GM12874 (cell line): ENCODE measurements at regions not wholly inside any gene's neighbourhood (a gene's known extent, or its start where the extent isn't known, plus 50 kb on each side); places are given as distances from the start of the nearest gene placed in this dataset.

Source experiments
- CTCF ChIP-seq: IDR thresholded peaks from 2 replicates; pipeline ENCODE4 v1.5.1; 2011; ENCODE audit warnings: low read depth, mild to moderate bottlenecking, control low read depth, low read length, moderate library complexity; ENCODE audit not compliant: insufficient read depth

GRCh38 chr3:6220447-6220846 lies 640.5 kb upstream of the GRM7 start:
- TF ChIP-seq CTCF = no peak

- TF ChIP-seq CTCF = no peak
Observed at GRCh38 chr3:6222069-6222468, 638.8 kb upstream of the GRM7 start.

GRCh38 chr3:6223572-6223971 lies 637.3 kb upstream of the GRM7 start:
- no peak for TF ChIP-seq CTCF

DNA sequence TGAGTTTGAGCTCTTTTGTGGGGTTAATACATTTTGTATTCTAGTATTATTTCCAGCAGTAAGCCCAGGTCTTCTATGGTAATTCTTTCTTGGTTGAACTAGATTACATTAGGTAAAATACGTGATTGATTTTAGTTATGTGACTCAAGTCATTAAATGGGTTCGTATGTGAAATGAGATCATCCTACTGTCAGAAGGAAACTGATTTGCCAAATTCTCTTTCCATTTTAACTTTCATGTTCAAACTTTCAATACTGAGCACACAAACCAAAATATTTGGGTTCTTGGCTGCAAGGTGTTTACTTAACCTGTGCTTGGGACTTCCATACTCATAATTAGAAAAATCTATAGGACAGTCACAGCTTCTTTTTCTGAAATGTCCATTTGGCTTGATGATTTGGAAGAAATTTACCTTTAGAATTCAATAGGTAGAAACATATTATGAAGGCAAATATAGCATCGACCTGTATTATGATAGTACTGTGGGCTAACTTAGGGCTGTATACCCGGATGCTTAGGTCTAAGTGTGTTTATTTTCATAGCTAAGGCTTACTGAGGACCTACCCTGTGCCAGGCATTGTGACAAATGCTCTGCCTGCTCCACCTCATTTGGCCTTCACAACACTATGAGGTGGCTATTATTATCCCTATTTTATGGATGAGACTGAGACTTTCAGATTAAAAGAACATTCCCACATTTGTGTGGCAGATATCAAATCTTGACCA lies 631.8 kb upstream of the GRM7 start:
- no peak for TF ChIP-seq CTCF

DNA sequence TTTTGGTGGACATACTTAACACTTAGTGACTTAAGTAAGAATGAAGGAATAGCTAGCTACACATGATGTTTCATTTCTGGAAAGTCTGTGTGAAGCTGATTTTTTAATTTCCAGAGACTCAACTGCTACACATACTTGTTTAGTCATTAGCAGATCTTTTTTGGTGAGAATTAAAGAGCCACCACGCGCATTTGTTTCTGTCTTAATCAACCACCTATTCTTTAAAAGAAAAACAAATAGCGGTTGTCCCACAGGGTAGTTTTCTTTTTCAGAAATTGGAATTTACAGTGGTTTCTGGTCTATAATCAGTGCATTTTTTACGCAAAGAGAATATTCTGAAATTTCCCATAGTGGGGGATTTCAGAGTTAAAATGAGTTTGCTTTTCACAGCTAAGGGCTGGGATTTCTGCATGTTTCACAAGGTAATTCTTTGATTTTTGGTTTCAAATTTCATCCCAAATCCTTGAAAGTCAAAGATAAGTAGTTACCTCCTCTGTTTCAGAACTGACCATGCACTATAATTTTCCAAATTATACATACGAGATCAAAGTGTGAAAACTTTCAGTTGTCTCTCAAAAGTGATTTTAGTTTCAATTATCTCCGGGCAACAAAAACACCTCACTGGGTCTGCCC lies 631.0 kb upstream of the GRM7 start:
- TF ChIP-seq CTCF = no peak

DNA sequence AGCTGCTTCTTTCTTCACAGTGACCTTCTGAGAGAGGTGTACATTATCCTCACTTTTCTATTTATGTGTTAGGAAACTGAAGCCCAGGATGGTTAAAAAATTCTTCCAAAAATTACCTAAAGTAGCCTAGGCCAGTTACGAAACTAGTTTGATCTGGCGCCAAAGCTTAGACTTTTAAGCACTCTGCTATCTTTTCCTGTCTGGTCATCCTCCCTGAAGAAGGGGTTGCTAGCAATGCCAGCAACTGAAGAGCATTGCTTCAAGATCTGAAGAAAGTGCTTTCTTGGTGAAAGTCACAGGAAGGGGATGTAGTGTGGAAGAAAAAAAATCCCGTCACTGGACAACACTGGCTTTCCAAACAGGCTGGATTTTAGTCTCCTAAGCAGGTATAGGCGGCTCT lies 618.8 kb upstream of the GRM7 start:
- no peak for TF ChIP-seq CTCF

DNA sequence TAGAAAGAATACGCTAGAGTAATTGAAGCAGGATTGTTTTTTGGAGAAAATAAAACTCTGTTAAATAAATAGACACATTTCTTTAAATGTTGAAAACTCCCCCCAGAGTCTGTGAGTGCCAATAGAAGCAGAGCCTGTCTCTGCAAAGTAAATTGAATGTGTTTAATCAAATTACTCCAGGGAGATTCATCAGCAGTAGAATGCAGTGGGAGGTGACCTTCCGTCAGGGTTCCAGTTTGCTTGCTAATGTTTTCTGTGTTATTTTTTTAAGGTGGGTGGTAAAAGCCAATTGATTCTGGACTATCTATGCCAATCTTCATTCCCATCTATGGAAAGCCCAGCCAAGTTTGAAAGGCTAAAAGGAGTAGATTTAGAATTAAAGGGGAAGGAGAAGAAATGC lies 612.4 kb upstream of the GRM7 start:
- TF ChIP-seq CTCF = no peak
